GM10266 (cell line): ENCODE measurements at regions not wholly inside any gene's neighbourhood (a gene's known extent, or its start where the extent isn't known, plus 50 kb on each side); places are given as distances from the start of the nearest gene placed in this dataset.

Experiments
- DNase-seq: peaks from one replicate; pipeline ENCODE4 v3.0.0; 2012; ENCODE audit errors: extremely low spot score
- CTCF ChIP-seq: IDR thresholded peaks from 2 replicates; pipeline ENCODE4 v1.5.1; 2012; ENCODE audit warnings: mild to moderate bottlenecking, low read depth; ENCODE audit not compliant: control insufficient read depth, insufficient read depth; ENCODE audit errors: missing control alignments

GRCh38 chr4:146099585-146099984 is 75.9 kb upstream of the LSM6 start:
- TF ChIP-seq CTCF = no peak
- DNase-seq = no peak

- DNase-seq = peak; percentile 28
- no peak for TF ChIP-seq CTCF
Measured at GRCh38 chr4:146098978-146099377, 76.5 kb upstream of the LSM6 start.

- peak; percentile 21 for DNase-seq
- no peak for TF ChIP-seq CTCF
Measured at GRCh38 chr4:146098397-146098796, 77.1 kb upstream of the LSM6 start.

- no peak for TF ChIP-seq CTCF
- no peak for DNase-seq
Measured at GRCh38 chr4:146096371-146096770, 79.1 kb upstream of the LSM6 start.

GRCh38 chr4:146095860-146096259 is 79.7 kb upstream of the LSM6 start:
- TF ChIP-seq CTCF = no peak
- no peak for DNase-seq

- TF ChIP-seq CTCF = peak; percentile 68
- no peak for DNase-seq
Measured at GRCh38 chr4:146095091-146095690, 80.3 kb upstream of the LSM6 start.

GRCh38 chr4:146088690-146089089 is 86.8 kb upstream of the LSM6 start:
- no peak for DNase-seq
- TF ChIP-seq CTCF = no peak
